Liver (tissue), 8 donors: ENCODE measurements at regions not wholly inside any gene's neighbourhood (a gene's known extent, or its start where the extent isn't known, plus 50 kb on each side); places are given as distances from the start of the nearest gene placed in this dataset.

ENCODE experiments used
- DNase-seq: peaks from one replicate; pipeline ENCODE4 v3.0.0-alpha.2; 2017; ENCODE audit warnings: low spot score
- H3K27ac ChIP-seq, 2 donors: one replicate each; pipeline ENCODE4 v1.7.0; 2013; ENCODE audit warnings: inconsistent platforms in 2 of 2, low read length in 2 of 2, control low read depth in 1 of 2, low read depth in 1 of 2, mild to moderate bottlenecking in 1 of 2
- H3K27me3 ChIP-seq, 4 donors: one replicate each; pipeline versions ENCODE4 v1.6.1 to v1.7.0; 2013; ENCODE audit warnings: low read length in 3 of 4, inconsistent platforms in 1 of 4, mild to moderate bottlenecking in 1 of 4, moderate library complexity in 1 of 4; ENCODE audit not compliant: control insufficient read depth in 4 of 4, insufficient read depth in 4 of 4
- H3K36me3 ChIP-seq, 4 donors: one replicate each; pipeline versions ENCODE4 v1.6.1 to v1.7.0; 2013; ENCODE audit warnings: low read length in 3 of 4, mild to moderate bottlenecking in 3 of 4, low read depth in 1 of 4, moderate library complexity in 1 of 4; ENCODE audit not compliant: control insufficient read depth in 4 of 4, insufficient read depth in 3 of 4
- H3K4me1 ChIP-seq, 4 donors: one replicate each; pipeline versions ENCODE4 v1.6.1 to v1.7.0; 2013; ENCODE audit warnings: low read length in 3 of 4, mild to moderate bottlenecking in 3 of 4, moderate library complexity in 1 of 4; ENCODE audit not compliant: control insufficient read depth in 4 of 4, insufficient read depth in 4 of 4
- H3K4me3 ChIP-seq, 3 donors: one replicate each; pipeline versions ENCODE4 v1.6.1 to v1.7.0; 2013; ENCODE audit warnings: low read length in 3 of 3, control low read depth in 1 of 3, low read depth in 1 of 3, mild to moderate bottlenecking in 1 of 3
- H3K9ac ChIP-seq, 2 donors: one replicate each; pipeline ENCODE4 v1.7.0; 2013; ENCODE audit warnings: low read length in 2 of 2, mild to moderate bottlenecking in 2 of 2, moderate library complexity in 2 of 2, control low read depth in 1 of 2, low read depth in 1 of 2
- H3K9me3 ChIP-seq, 4 donors: one replicate each; pipeline versions ENCODE4 v1.6.1 to v1.7.0; 2013; ENCODE audit warnings: low read length in 3 of 4; ENCODE audit not compliant: control insufficient read depth in 4 of 4
- EGR1 ChIP-seq, 2 donors: IDR thresholded peaks; 2 replicates each; pipeline ENCODE4 v1.6.1; 2016 to 2018; ENCODE audit warnings: antibody characterized with exemption in 2 of 2, low read depth in 2 of 2
- FOXA1 ChIP-seq: IDR thresholded peaks from 2 replicates; pipeline ENCODE4 v1.6.1; 2016; ENCODE audit warnings: antibody characterized with exemption
- FOXA2 ChIP-seq: IDR thresholded peaks from 2 replicates; pipeline ENCODE4 v1.6.1; 2016; ENCODE audit warnings: antibody characterized with exemption
- GABPA ChIP-seq, 2 donors: IDR thresholded peaks in 1 of 2; conservative IDR thresholded peaks in 1 of 2; 2 replicates each; pipeline ENCODE4 v1.6.1; 2016; ENCODE audit warnings: antibody characterized with exemption in 2 of 2, mild to moderate bottlenecking in 1 of 2, moderate library complexity in 1 of 2
- HNF4A ChIP-seq, 2 donors: conservative IDR thresholded peaks; 2 replicates each; pipeline ENCODE4 v1.6.1; 2016; ENCODE audit warnings: antibody characterized with exemption in 2 of 2, mild to moderate bottlenecking in 2 of 2
- HNF4G ChIP-seq: IDR thresholded peaks from 2 replicates; pipeline ENCODE4 v1.6.1; 2016; ENCODE audit warnings: antibody characterized with exemption
- JUND ChIP-seq, 2 donors: IDR thresholded peaks; 2 replicates each; pipeline ENCODE4 v1.6.1; 2016; ENCODE audit warnings: antibody characterized with exemption in 2 of 2
- NR2F2 ChIP-seq: IDR thresholded peaks from 2 replicates; pipeline ENCODE4 v1.6.1; 2016; ENCODE audit warnings: antibody characterized with exemption
- RAD21 ChIP-seq, 2 donors: IDR thresholded peaks; 2 replicates each; pipeline ENCODE4 v1.6.1; 2016; ENCODE audit warnings: antibody characterized with exemption in 2 of 2, mild to moderate bottlenecking in 2 of 2
- RXRA ChIP-seq, 2 donors: IDR thresholded peaks; 2 replicates each; pipeline ENCODE4 v1.6.1; 2017 to 2018; ENCODE audit warnings: antibody characterized with exemption in 2 of 2, mild to moderate bottlenecking in 1 of 2
- SP1 ChIP-seq: IDR thresholded peaks from 2 replicates; pipeline ENCODE4 v1.6.1; 2018; ENCODE audit warnings: antibody characterized with exemption, mild to moderate bottlenecking
- TAF1 ChIP-seq: conservative IDR thresholded peaks from 2 replicates; pipeline ENCODE4 v1.6.1; 2016; ENCODE audit warnings: antibody characterized with exemption, mild to moderate bottlenecking
- YY1 ChIP-seq: IDR thresholded peaks from 2 replicates; pipeline ENCODE4 v1.6.1; 2016; ENCODE audit warnings: antibody characterized with exemption, mild to moderate bottlenecking
- WGBS: extraction: QIAGEN DNeasy Blood & Tissue Kit; methylation state at CpG from one replicate; pipeline ENCODE4 v1.1.7; 2013; 5-methylcytosine and 5-hydroxymethylcytosine counted together
- TF ChIP-seq, protein P1 (sequence below): fragments of 150-350 bp; IDR thresholded peaks from 2 replicates; pipeline ENCODE4 v1.5.1; 2017; ENCODE audit warnings: improper control_type of control experiment, low read depth, low read length; ENCODE audit not compliant: missing input control
- TF ChIP-seq, protein P2 (sequence below): IDR thresholded peaks from 2 replicates; pipeline ENCODE4 v1.6.1; 2016; ENCODE audit warnings: antibody characterized with exemption
- TF ChIP-seq, protein P3 (sequence below): IDR thresholded peaks from 2 replicates; pipeline ENCODE4 v1.6.1; 2016; ENCODE audit warnings: antibody characterized with exemption
- TF ChIP-seq, protein P4 (sequence below): IDR thresholded peaks from 2 replicates; pipeline ENCODE4 v1.6.1; 2016; ENCODE audit warnings: antibody characterized with exemption, mild to moderate bottlenecking
- TF ChIP-seq, protein P5 (sequence below): IDR thresholded peaks from 2 replicates; pipeline ENCODE4 v1.6.1; 2016; ENCODE audit warnings: antibody characterized with exemption
- donor health status: healthy.
- donor health status: healthy.
- donor health status: healthy.
- donor health status: healthy.
- donor health status: healthy.

DNA sequence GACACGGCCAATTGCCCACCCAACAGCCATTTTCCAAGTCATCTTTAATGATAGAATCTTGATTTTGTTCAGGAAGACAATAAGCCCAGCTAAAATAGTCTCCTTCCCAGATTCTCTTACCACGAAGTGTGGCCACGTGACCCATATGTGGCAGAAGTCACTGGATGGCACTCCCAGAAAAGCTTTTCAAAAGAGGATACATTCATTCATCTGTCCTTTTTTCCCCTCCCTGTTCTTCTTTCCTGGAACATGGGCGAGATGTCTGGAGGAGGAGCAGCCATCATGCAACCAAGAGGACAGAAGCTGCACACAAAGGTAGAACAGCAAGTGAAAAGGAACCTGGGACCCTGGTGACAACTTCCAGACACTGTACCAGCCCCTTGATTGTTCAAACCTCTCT lies 174.7 kb downstream of the UACA start:
- H3K27me3 ChIP-seq = peaks cover 0 to 2% (median 0%) of the 10 kb centered on the region in 4 donors
- no peaks in the 10 kb centered on the region for H3K36me3 ChIP-seq
- WGBS = 85% methylated on average over 4 of the region's 4 CpGs
- H3K9me3 ChIP-seq = peaks cover 0 to 1% (median 0%) of the 10 kb centered on the region in 4 donors
- no peak overlapping the region for H3K4me3 ChIP-seq
- TF ChIP-seq, protein P1, sequence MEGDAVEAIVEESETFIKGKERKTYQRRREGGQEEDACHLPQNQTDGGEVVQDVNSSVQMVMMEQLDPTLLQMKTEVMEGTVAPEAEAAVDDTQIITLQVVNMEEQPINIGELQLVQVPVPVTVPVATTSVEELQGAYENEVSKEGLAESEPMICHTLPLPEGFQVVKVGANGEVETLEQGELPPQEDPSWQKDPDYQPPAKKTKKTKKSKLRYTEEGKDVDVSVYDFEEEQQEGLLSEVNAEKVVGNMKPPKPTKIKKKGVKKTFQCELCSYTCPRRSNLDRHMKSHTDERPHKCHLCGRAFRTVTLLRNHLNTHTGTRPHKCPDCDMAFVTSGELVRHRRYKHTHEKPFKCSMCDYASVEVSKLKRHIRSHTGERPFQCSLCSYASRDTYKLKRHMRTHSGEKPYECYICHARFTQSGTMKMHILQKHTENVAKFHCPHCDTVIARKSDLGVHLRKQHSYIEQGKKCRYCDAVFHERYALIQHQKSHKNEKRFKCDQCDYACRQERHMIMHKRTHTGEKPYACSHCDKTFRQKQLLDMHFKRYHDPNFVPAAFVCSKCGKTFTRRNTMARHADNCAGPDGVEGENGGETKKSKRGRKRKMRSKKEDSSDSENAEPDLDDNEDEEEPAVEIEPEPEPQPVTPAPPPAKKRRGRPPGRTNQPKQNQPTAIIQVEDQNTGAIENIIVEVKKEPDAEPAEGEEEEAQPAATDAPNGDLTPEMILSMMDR = no peak
- no peak for TF ChIP-seq JUND (IDR thresholded peaks at IDR 0.05)
- TF ChIP-seq FOXA1 = no peak
- TF ChIP-seq, protein P2, sequence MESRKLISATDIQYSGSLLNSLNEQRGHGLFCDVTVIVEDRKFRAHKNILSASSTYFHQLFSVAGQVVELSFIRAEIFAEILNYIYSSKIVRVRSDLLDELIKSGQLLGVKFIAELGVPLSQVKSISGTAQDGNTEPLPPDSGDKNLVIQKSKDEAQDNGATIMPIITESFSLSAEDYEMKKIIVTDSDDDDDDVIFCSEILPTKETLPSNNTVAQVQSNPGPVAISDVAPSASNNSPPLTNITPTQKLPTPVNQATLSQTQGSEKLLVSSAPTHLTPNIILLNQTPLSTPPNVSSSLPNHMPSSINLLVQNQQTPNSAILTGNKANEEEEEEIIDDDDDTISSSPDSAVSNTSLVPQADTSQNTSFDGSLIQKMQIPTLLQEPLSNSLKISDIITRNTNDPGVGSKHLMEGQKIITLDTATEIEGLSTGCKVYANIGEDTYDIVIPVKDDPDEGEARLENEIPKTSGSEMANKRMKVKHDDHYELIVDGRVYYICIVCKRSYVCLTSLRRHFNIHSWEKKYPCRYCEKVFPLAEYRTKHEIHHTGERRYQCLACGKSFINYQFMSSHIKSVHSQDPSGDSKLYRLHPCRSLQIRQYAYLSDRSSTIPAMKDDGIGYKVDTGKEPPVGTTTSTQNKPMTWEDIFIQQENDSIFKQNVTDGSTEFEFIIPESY = no peak
- TF ChIP-seq GABPA (IDR thresholded peaks at IDR 0.05 in 1 of 2, conservative IDR thresholded peaks at IDR 0.05 in 1 of 2) = no peak
- TF ChIP-seq NR2F2 = no peak
- TF ChIP-seq TAF1 = no peak
- TF ChIP-seq SP1 = no peak
- no peak for TF ChIP-seq YY1
- no peak for TF ChIP-seq HNF4G
- no peak for TF ChIP-seq EGR1 (IDR thresholded peaks at IDR 0.05; ENCODE audit: low read depth in 2 of 2)
- TF ChIP-seq RAD21 (IDR thresholded peaks at IDR 0.05) = no peak
- no peak for TF ChIP-seq FOXA2
- TF ChIP-seq, protein P3, sequence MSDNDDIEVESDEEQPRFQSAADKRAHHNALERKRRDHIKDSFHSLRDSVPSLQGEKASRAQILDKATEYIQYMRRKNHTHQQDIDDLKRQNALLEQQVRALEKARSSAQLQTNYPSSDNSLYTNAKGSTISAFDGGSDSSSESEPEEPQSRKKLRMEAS = no peak
- TF ChIP-seq, protein P4, sequence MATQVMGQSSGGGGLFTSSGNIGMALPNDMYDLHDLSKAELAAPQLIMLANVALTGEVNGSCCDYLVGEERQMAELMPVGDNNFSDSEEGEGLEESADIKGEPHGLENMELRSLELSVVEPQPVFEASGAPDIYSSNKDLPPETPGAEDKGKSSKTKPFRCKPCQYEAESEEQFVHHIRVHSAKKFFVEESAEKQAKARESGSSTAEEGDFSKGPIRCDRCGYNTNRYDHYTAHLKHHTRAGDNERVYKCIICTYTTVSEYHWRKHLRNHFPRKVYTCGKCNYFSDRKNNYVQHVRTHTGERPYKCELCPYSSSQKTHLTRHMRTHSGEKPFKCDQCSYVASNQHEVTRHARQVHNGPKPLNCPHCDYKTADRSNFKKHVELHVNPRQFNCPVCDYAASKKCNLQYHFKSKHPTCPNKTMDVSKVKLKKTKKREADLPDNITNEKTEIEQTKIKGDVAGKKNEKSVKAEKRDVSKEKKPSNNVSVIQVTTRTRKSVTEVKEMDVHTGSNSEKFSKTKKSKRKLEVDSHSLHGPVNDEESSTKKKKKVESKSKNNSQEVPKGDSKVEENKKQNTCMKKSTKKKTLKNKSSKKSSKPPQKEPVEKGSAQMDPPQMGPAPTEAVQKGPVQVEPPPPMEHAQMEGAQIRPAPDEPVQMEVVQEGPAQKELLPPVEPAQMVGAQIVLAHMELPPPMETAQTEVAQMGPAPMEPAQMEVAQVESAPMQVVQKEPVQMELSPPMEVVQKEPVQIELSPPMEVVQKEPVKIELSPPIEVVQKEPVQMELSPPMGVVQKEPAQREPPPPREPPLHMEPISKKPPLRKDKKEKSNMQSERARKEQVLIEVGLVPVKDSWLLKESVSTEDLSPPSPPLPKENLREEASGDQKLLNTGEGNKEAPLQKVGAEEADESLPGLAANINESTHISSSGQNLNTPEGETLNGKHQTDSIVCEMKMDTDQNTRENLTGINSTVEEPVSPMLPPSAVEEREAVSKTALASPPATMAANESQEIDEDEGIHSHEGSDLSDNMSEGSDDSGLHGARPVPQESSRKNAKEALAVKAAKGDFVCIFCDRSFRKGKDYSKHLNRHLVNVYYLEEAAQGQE = no peak
- no peak overlapping the region for H3K27ac ChIP-seq
- H3K9ac ChIP-seq = no peak overlapping the region
- H3K4me1 ChIP-seq = peaks cover 0 to 8% (median 5%) of the 10 kb centered on the region in 4 donors
- DNase-seq = no peak

DNA sequence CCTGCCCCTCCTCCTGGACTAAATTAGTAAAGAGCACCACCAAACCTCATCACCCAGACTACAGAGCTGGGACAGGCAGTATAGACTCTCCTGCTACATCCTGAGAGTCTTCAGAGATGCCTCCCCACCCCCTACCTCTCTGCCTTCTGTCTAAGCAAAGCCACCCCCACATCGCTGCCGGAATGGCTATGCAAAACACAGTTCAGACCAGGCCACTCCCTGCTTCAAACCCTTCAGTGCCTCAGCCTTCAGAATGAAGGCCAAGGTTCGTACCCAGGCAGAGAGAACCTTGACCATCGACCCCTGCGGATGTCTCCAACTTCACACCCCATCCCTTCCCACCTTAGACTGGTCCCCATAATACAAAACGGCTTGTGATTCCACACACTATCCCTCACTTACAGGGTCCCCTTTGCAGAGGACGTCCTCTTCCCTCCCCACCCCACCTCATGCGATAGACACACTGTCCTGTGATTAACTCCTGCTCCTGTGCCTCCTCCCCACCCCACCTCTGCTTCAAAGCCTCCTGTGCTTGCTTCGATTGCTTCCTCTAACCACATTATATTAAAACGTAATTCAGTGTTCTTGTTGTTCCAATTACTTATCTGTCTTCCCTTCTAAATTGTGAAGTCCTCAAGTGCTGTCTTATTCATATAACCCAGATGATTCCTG lies 175.3 kb downstream of the UACA start:
- H3K27me3 ChIP-seq = peaks cover 0 to 2% (median 0%) of the 10 kb centered on the region in 4 donors
- 84% methylated on average over 10 of the region's 10 CpGs for WGBS
- H3K9ac ChIP-seq = no peak overlapping the region
- H3K4me1 ChIP-seq = peaks cover 0 to 8% (median 5%) of the 10 kb centered on the region in 4 donors
- no peaks in the 10 kb centered on the region for H3K36me3 ChIP-seq
- H3K4me3 ChIP-seq = no peak overlapping the region
- DNase-seq = no peak
- no peak overlapping the region for H3K27ac ChIP-seq
- H3K9me3 ChIP-seq = peaks cover 0 to 1% (median 0%) of the 10 kb centered on the region in 4 donors
- TF ChIP-seq SP1 = no peak
- TF ChIP-seq JUND (IDR thresholded peaks at IDR 0.05) = no peak
- no peak for TF ChIP-seq HNF4G
- TF ChIP-seq YY1 = no peak
- TF ChIP-seq, protein P5, sequence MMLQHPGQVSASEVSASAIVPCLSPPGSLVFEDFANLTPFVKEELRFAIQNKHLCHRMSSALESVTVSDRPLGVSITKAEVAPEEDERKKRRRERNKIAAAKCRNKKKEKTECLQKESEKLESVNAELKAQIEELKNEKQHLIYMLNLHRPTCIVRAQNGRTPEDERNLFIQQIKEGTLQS = no peak
- TF ChIP-seq, protein P2 = no peak
- no peak for TF ChIP-seq NR2F2
- TF ChIP-seq HNF4A (conservative IDR thresholded peaks at IDR 0.05) = no peak
- TF ChIP-seq FOXA2 = no peak
- TF ChIP-seq RXRA (IDR thresholded peaks at IDR 0.05) = no peak
- TF ChIP-seq FOXA1 = no peak
- TF ChIP-seq, protein P1 = no peak
- TF ChIP-seq, protein P3 = no peak
